SK-N-SH treated with all-trans-retinoic acid at 6 μM for 48 hours (cell line): ENCODE measurements at regions not wholly inside any gene's neighbourhood (a gene's known extent, or its start where the extent isn't known, plus 50 kb on each side); places are given as distances from the start of the nearest gene placed in this dataset.

ENCODE experiments used
- CSDC2 ChIP-seq: fragments of 250-450 bp; sonication (Bioruptor Pico); IDR thresholded peaks from 2 replicates; pipeline ENCODE4 v1.5.0; 2020; ENCODE audit warnings: mild to moderate bottlenecking, moderate library complexity
- RARB ChIP-seq: fragments of 250-450 bp; sonication (Bioruptor Pico); IDR thresholded peaks from 2 replicates; pipeline ENCODE4 v1.8.0; 2021; ENCODE audit warnings: mild to moderate bottlenecking, moderate library complexity
- TOX ChIP-seq: fragments of 250-450 bp; sonication (Bioruptor Pico); IDR thresholded peaks from 2 replicates; pipeline ENCODE4 v1.8.0; 2021; ENCODE audit warnings: mild to moderate bottlenecking, moderate library complexity, borderline replicate concordance
- ZC3H10 ChIP-seq: fragments of 250-450 bp; sonication (Bioruptor Pico); IDR thresholded peaks from 2 replicates; pipeline ENCODE4 v1.5.1; 2021; ENCODE audit warnings: mild to moderate bottlenecking, moderate library complexity
- ZFP3 ChIP-seq: fragments of 250-450 bp; sonication (Bioruptor Pico); IDR thresholded peaks from 2 replicates; pipeline ENCODE4 v1.5.0; 2020; ENCODE audit warnings: mild to moderate bottlenecking, moderate library complexity
- ZFP30 ChIP-seq: fragments of 450-650 bp; formaldehyde crosslinking; IDR thresholded peaks from 2 replicates; pipeline ENCODE4 v1.5.0; 2022; ENCODE audit warnings: mild to moderate bottlenecking, moderate library complexity
- ZNF565 ChIP-seq: fragments of 450-650 bp; formaldehyde crosslinking; conservative IDR thresholded peaks from 2 replicates; pipeline ENCODE4 v1.5.0; 2020; ENCODE audit warnings: low read depth, mild to moderate bottlenecking, moderate library complexity
- TF ChIP-seq, protein P1 (sequence below): fragments of 250-450 bp; sonication (Bioruptor Pico); IDR thresholded peaks from 2 replicates; pipeline ENCODE4 v1.5.0; 2020; ENCODE audit warnings: mild to moderate bottlenecking, moderate library complexity

DNA sequence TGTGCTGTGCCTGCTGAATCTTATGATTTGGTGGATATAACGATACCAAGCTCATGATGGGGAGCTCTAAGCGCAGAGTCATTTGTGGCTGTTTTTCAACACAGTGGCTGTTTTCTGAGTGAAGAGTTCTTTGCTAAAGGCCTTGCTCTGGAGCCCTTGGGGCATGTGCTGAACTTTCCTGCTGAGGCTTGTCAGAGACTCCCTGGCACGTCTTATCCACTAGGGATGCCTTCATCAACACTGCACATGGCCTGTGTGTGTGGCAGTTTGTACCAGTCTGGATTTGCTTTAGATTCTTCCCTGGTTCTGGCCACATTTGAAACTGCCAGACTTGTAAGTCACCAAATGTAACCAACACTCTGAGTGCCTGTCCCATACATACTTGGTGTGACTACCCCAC lies 188.2 kb downstream of the DMRT2 start:
- TF ChIP-seq CSDC2 (no peak), RARB (CRISPR knock-in tag) (no peak), ZFP3 (CRISPR knock-in tag) (no peak), TOX (CRISPR knock-in tag) (no peak), ZNF565 (CRISPR knock-in tag) (no peak), ZC3H10 (CRISPR knock-in tag) (no peak), ZFP30 (CRISPR knock-in tag) (no peak)
- TF ChIP-seq, protein P1, sequence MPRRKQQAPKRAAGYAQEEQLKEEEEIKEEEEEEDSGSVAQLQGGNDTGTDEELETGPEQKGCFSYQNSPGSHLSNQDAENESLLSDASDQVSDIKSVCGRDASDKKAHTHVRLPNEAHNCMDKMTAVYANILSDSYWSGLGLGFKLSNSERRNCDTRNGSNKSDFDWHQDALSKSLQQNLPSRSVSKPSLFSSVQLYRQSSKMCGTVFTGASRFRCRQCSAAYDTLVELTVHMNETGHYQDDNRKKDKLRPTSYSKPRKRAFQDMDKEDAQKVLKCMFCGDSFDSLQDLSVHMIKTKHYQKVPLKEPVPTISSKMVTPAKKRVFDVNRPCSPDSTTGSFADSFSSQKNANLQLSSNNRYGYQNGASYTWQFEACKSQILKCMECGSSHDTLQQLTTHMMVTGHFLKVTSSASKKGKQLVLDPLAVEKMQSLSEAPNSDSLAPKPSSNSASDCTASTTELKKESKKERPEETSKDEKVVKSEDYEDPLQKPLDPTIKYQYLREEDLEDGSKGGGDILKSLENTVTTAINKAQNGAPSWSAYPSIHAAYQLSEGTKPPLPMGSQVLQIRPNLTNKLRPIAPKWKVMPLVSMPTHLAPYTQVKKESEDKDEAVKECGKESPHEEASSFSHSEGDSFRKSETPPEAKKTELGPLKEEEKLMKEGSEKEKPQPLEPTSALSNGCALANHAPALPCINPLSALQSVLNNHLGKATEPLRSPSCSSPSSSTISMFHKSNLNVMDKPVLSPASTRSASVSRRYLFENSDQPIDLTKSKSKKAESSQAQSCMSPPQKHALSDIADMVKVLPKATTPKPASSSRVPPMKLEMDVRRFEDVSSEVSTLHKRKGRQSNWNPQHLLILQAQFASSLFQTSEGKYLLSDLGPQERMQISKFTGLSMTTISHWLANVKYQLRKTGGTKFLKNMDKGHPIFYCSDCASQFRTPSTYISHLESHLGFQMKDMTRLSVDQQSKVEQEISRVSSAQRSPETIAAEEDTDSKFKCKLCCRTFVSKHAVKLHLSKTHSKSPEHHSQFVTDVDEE (CRISPR knock-in tag), result no peak
